ENCODE measurements at regions not wholly inside any gene's neighbourhood (a gene's known extent, or its start where the extent isn't known, plus 50 kb on each side); places are given as distances from the start of the nearest gene placed in this dataset.

DNA sequence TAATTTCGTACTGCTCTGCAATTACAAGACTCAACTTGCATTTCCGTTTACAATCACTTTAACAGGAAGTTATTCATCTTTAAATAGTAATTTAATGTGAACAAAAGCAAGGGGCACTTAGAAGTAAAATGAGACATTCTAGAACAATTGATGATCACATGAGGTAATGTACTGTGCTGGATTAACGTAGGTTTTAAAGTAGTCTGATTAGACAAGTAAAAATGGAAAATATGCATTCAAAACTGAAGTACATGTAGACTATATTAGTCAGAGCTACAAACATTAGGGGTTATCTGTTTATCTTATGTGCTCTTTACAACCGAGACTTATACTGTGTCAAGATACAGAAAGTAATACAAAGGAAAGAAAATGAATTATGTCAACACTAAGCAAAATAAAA lies 1528.0 kb downstream of the SLITRK5 start:
- TF ChIP-seq, protein P1, sequence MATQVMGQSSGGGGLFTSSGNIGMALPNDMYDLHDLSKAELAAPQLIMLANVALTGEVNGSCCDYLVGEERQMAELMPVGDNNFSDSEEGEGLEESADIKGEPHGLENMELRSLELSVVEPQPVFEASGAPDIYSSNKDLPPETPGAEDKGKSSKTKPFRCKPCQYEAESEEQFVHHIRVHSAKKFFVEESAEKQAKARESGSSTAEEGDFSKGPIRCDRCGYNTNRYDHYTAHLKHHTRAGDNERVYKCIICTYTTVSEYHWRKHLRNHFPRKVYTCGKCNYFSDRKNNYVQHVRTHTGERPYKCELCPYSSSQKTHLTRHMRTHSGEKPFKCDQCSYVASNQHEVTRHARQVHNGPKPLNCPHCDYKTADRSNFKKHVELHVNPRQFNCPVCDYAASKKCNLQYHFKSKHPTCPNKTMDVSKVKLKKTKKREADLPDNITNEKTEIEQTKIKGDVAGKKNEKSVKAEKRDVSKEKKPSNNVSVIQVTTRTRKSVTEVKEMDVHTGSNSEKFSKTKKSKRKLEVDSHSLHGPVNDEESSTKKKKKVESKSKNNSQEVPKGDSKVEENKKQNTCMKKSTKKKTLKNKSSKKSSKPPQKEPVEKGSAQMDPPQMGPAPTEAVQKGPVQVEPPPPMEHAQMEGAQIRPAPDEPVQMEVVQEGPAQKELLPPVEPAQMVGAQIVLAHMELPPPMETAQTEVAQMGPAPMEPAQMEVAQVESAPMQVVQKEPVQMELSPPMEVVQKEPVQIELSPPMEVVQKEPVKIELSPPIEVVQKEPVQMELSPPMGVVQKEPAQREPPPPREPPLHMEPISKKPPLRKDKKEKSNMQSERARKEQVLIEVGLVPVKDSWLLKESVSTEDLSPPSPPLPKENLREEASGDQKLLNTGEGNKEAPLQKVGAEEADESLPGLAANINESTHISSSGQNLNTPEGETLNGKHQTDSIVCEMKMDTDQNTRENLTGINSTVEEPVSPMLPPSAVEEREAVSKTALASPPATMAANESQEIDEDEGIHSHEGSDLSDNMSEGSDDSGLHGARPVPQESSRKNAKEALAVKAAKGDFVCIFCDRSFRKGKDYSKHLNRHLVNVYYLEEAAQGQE (IDR thresholded peaks at IDR 0.05): no peak
- TF ChIP-seq ZFP36 (IDR thresholded peaks at IDR 0.05; ENCODE audit: borderline replicate concordance, partially characterized antibody): no peak
- no peak for TF ChIP-seq RCOR1 (IDR thresholded peaks at IDR 0.05; ENCODE audit: low read depth, low read length)
- TF ChIP-seq POLR2A (IDR thresholded peaks at IDR 0.05; ENCODE audit: low read length): no peak
- TF ChIP-seq, protein P2, sequence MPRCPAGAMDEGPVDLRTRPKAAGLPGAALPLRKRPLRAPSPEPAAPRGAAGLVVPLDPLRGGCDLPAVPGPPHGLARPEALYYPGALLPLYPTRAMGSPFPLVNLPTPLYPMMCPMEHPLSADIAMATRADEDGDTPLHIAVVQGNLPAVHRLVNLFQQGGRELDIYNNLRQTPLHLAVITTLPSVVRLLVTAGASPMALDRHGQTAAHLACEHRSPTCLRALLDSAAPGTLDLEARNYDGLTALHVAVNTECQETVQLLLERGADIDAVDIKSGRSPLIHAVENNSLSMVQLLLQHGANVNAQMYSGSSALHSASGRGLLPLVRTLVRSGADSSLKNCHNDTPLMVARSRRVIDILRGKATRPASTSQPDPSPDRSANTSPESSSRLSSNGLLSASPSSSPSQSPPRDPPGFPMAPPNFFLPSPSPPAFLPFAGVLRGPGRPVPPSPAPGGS (IDR thresholded peaks at IDR 0.05): no peak
- no peak for TF ChIP-seq SMC3 (IDR thresholded peaks at IDR 0.05)
